Tibial nerve (tissue), 4 donors: ENCODE measurements at regions not wholly inside any gene's neighbourhood (a gene's known extent, or its start where the extent isn't known, plus 50 kb on each side); places are given as distances from the start of the nearest gene placed in this dataset.

Experiments used
- DNase-seq, 2 donors: peaks; one replicate each; pipeline ENCODE4 v3.0.0-alpha.2; 2019; ENCODE audit warnings: low spot score in 2 of 2
- H3K27ac ChIP-seq, 4 donors: fragments of 200-600 bp; sonication (generic) in 3 of 4; one replicate each; pipeline ENCODE4 v1.5.1; 2017 to 2019; ENCODE audit warnings: mild to moderate bottlenecking in 1 of 4
- H3K27me3 ChIP-seq, 2 donors: fragments of 200-600 bp; sonication (generic) in 1 of 2; one replicate each; pipeline versions ENCODE4 v1.5.1 to v1.6.0; 2017 to 2019
- H3K36me3 ChIP-seq, 3 donors: fragments of 200-600 bp; sonication (generic); one replicate each; pipeline ENCODE4 v1.5.1; 2018 to 2019
- H3K4me1 ChIP-seq, 4 donors: fragments of 200-600 bp; sonication (generic) in 3 of 4; one replicate each; pipeline ENCODE4 v1.5.1; 2017 to 2019
- H3K4me3 ChIP-seq, 4 donors: fragments of 200-600 bp; sonication (generic) in 3 of 4; one replicate each; pipeline ENCODE4 v1.5.1; 2017 to 2019; ENCODE audit warnings: mild to moderate bottlenecking in 1 of 4, moderate library complexity in 1 of 4
- H3K9me3 ChIP-seq, 4 donors: fragments of 200-600 bp; sonication (generic) in 3 of 4; one replicate each; pipeline ENCODE4 v1.5.1; 2017 to 2019
- EP300 ChIP-seq, 2 donors: sonication (generic); formaldehyde crosslinking; IDR thresholded peaks; one replicate each; pipeline ENCODE4 v1.6.1; 2017; ENCODE audit warnings: antibody characterized with exemption in 2 of 2, mild to moderate bottlenecking in 1 of 2
- POLR2A ChIP-seq, 2 donors: fragments of 450-650 bp; IDR thresholded peaks; one replicate each; pipeline ENCODE4 v1.6.1; 2017; ENCODE audit warnings: antibody characterized with exemption in 2 of 2, mild to moderate bottlenecking in 2 of 2, moderate library complexity in 2 of 2
- WGBS, 2 donors: methylation state at CpG; one replicate each; pipeline ENCODE4 v1.1.5; 2018; 5-methylcytosine and 5-hydroxymethylcytosine counted together
- TF ChIP-seq, protein P1 (sequence below), 5 experiments: fragments of 200-600 bp in 3 of 5; fragments of 450-650 bp in 2 of 5; sonication (generic) in 3 of 5; IDR thresholded peaks; one replicate each; pipeline ENCODE4 v1.5.1; 2016 to 2019; ENCODE audit warnings: antibody characterized with exemption in 5 of 5, mild to moderate bottlenecking in 3 of 5, moderate library complexity in 2 of 5

DNA sequence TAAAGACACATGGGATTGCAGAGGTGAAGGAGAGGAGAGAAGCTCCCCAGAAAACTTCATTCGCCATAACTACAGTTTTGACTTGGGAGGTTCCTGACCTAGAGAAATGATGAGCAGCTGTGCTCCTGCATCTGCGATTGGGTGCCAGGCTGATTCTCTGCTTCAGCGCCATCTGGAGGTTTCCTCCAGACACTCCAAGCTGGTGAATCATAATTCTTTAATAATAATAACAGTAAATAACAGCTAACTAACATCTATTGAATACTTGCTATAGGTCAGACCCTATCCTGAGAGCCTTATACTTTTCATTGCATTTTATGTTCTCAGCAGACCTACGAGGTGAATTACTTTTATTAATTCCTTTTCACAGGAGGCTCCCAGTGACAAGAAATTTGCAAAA, 575.8 kb downstream of the TOX3 start:
- Histone ChIP-seq H3K27me3 (no peaks in the 10 kb centered on the region), H3K36me3 (no peaks in the 10 kb centered on the region), H3K4me1 (no peaks in the 10 kb centered on the region), H3K27ac (no peak overlapping the region), H3K4me3 (no peak overlapping the region), H3K9me3 (no peaks in the 10 kb centered on the region)
- WGBS, 2 donors: 44 to 48% methylated on average over 4 of the region's 4 CpGs
- DNase-seq: no peak
- TF ChIP-seq EP300 (IDR thresholded peaks at IDR 0.05) (no peak), POLR2A (IDR thresholded peaks at IDR 0.05) (no peak)

DNA sequence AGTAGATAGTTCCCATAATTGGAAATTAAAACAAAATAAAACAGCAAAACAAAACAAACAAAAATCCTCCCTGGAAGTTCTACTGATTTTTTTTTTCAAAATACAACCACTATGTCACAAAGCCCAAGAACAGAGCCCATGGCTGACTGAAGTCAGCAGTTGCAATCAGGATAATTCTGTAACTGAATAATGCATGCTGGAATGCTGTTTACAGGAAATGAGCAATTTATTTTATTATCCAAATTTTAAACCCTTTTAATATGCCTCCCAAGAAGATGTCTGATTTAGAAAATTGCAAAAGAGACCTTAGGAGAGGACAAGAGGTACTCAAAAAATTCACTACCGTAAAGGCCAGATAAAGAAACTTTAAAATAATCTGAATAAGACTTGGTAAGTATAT, 578.2 kb downstream of the TOX3 start:
- no peaks in the 10 kb centered on the region for H3K36me3 ChIP-seq
- no peak overlapping the region for H3K27ac ChIP-seq
- DNase-seq: no peak
- no peaks in the 10 kb centered on the region for H3K27me3 ChIP-seq
- H3K9me3 ChIP-seq: no peaks in the 10 kb centered on the region
- TF ChIP-seq EP300 (IDR thresholded peaks at IDR 0.05) (no peak), POLR2A (IDR thresholded peaks at IDR 0.05) (no peak)
- TF ChIP-seq, protein P1, sequence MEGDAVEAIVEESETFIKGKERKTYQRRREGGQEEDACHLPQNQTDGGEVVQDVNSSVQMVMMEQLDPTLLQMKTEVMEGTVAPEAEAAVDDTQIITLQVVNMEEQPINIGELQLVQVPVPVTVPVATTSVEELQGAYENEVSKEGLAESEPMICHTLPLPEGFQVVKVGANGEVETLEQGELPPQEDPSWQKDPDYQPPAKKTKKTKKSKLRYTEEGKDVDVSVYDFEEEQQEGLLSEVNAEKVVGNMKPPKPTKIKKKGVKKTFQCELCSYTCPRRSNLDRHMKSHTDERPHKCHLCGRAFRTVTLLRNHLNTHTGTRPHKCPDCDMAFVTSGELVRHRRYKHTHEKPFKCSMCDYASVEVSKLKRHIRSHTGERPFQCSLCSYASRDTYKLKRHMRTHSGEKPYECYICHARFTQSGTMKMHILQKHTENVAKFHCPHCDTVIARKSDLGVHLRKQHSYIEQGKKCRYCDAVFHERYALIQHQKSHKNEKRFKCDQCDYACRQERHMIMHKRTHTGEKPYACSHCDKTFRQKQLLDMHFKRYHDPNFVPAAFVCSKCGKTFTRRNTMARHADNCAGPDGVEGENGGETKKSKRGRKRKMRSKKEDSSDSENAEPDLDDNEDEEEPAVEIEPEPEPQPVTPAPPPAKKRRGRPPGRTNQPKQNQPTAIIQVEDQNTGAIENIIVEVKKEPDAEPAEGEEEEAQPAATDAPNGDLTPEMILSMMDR (IDR thresholded peaks at IDR 0.05): no peak
- no peaks in the 10 kb centered on the region for H3K4me1 ChIP-seq
- H3K4me3 ChIP-seq: no peak overlapping the region
- WGBS, 2 donors: 71 to 78% methylated on average over 1 of the region's 1 CpG

DNA sequence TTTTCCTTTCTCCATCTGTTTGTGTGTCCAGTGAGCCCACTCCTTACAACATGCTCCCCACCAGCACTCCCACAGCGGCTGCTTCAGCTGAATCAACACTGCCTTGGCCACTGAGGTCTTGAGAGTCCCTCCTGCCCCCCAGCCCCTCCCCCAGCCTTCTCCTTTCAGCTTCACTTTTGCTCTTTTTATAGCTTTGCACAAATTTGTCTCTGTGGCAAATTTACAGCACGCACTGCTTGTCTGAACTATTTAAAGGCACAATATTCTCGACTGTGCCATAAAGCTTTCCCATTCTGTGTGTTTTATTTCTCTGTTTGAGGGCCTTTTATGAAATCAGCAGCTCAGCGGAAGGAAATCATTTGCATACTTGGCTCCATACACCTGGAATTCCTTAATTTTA, 579.3 kb downstream of the TOX3 start:
- 33 to 43% methylated on average over 4 of the region's 4 CpGs for WGBS, 2 donors
- Histone ChIP-seq H3K4me1 (no peaks in the 10 kb centered on the region), H3K9me3 (no peaks in the 10 kb centered on the region), H3K4me3 (no peak overlapping the region), H3K27ac (no peak overlapping the region), H3K27me3 (no peaks in the 10 kb centered on the region), H3K36me3 (no peaks in the 10 kb centered on the region)
- TF ChIP-seq EP300 (IDR thresholded peaks at IDR 0.05): no peak
- TF ChIP-seq, protein P1 (IDR thresholded peaks at IDR 0.05): no peak
- TF ChIP-seq POLR2A (IDR thresholded peaks at IDR 0.05): no peak
- no peak for DNase-seq

DNA sequence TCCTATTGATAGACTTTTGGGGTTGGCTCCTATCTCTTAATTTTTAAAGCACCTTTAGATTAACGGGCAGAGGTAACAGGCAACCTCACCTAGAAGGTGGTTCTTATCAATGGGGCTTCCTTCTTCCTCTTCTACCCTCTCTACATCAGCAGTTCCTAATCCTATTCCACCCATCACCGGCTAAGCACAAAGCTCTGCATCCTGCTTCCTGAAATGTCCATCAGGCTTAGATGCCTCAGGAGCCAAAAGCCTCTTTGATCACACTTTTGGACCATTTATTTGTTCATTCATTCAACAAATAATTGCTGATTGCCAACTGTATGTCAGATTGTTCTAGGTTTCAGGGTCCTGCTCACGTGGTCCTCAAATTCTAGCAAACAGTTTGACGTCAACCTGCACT, 586.0 kb downstream of the TOX3 start:
- Histone ChIP-seq H3K4me3 (no peak overlapping the region), H3K9me3 (no peaks in the 10 kb centered on the region), H3K27me3 (no peaks in the 10 kb centered on the region), H3K27ac (no peak overlapping the region), H3K4me1 (no peaks in the 10 kb centered on the region), H3K36me3 (no peaks in the 10 kb centered on the region)
- 82 to 84% methylated on average over 4 of the region's 4 CpGs for WGBS, 2 donors
- no peak for TF ChIP-seq POLR2A (IDR thresholded peaks at IDR 0.05)
- TF ChIP-seq EP300 (IDR thresholded peaks at IDR 0.05): no peak
- TF ChIP-seq, protein P1 (IDR thresholded peaks at IDR 0.05): no peak
- no peak for DNase-seq

DNA sequence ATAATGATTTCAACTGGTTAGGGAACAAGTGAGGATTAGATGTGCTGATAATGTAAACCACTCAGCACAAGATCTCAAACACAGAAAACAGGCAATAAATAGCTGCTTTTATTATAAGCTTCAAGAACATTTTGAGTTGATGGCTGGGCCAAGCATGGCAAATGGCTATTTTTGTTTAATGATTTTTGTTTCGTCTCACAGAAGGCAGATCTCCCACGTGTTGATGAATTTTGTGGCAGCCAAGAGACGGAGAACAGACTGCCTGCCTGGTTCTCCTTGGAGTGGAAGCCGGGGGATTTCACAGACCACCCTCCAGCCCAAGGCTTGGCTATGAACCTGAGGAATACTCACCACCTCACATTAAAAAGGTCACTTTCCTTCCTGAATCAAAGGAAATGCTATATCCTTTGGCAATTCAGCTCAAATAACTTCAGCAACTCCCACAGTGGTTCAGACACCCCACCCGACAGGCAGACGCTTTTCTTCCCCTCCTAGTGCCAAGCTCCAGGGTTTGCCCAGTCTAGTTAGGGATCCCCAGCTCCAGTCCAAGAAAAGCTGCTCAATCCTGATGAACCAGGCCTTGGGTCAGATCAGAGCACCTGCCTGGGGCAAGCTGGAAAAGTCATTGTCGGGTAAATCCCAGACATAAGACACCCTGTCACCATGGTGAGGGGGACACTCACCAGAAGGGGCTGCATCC, 593.5 kb downstream of the TOX3 start:
- Histone ChIP-seq H3K4me1 (no peaks in the 10 kb centered on the region), H3K4me3 (no peak overlapping the region), H3K9me3 (no peaks in the 10 kb centered on the region), H3K27me3 (no peaks in the 10 kb centered on the region), H3K36me3 (no peaks in the 10 kb centered on the region), H3K27ac (no peak overlapping the region)
- no peak for TF ChIP-seq POLR2A (IDR thresholded peaks at IDR 0.05)
- TF ChIP-seq, protein P1 (IDR thresholded peaks at IDR 0.05): no peak
- no peak for TF ChIP-seq EP300 (IDR thresholded peaks at IDR 0.05)
- DNase-seq: no peak
- 42 to 47% methylated on average over 7 of the region's 7 CpGs for WGBS, 2 donors
